GM18870 (cell line): ENCODE measurements at regions not wholly inside any gene's neighbourhood (a gene's known extent, or its start where the extent isn't known, plus 50 kb on each side); places are given as distances from the start of the nearest gene placed in this dataset.

ENCODE experiments used
- ATAC-seq: cut with Tn5 transposase; IDR thresholded peaks from one replicate; pipeline ENCODE4 v1.9.1; 2021; ENCODE audit warnings: moderate library complexity; ENCODE audit not compliant: unreplicated experiment

GRCh38 chr12:98329589-98329988 is 185.8 kb upstream of the TMPO start:
- no peak for ATAC-seq

GRCh38 chr12:98332642-98333041 is 182.7 kb upstream of the TMPO start:
- ATAC-seq, result peak; percentile 79

- ATAC-seq, result no peak
Measured at GRCh38 chr12:98334768-98335167, 180.6 kb upstream of the TMPO start.

- ATAC-seq, result no peak
Measured at GRCh38 chr12:98341026-98341425, 174.4 kb upstream of the TMPO start.

- ATAC-seq, result no peak
Measured at GRCh38 chr12:98341732-98342131, 173.7 kb upstream of the TMPO start.

- ATAC-seq, result no peak
Measured at GRCh38 chr12:98343002-98343567, 172.3 kb upstream of the TMPO start.

GRCh38 chr12:98344046-98344930 is 171.1 kb upstream of the TMPO start:
- no peak for ATAC-seq

GRCh38 chr12:98345308-98345876 is 170.0 kb upstream of the TMPO start:
- ATAC-seq, result no peak

- no peak for ATAC-seq
Measured at GRCh38 chr12:98351089-98351488, 164.3 kb upstream of the TMPO start.

GRCh38 chr12:98351784-98352183 is 163.6 kb upstream of the TMPO start:
- ATAC-seq, result no peak

GRCh38 chr12:98352218-98352811 is 163.1 kb upstream of the TMPO start:
- ATAC-seq, result peak; percentile 73

GRCh38 chr12:98352835-98353234 is 162.6 kb upstream of the TMPO start:
- ATAC-seq, result no peak

- ATAC-seq, result no peak
Measured at GRCh38 chr12:98354520-98355035, 160.8 kb upstream of the TMPO start.

GRCh38 chr12:98355322-98355721 is 160.1 kb upstream of the TMPO start:
- ATAC-seq, result no peak

GRCh38 chr12:98355933-98356332 is 159.5 kb upstream of the TMPO start:
- no peak for ATAC-seq

- no peak for ATAC-seq
Measured at GRCh38 chr12:98358144-98358543, 157.2 kb upstream of the TMPO start.

- no peak for ATAC-seq
Measured at GRCh38 chr12:98359856-98360255, 155.5 kb upstream of the TMPO start.

- ATAC-seq, result no peak
Measured at GRCh38 chr12:98360401-98360800, 155.0 kb upstream of the TMPO start.

- no peak for ATAC-seq
Measured at GRCh38 chr12:98369581-98369980, 145.8 kb upstream of the TMPO start.

GRCh38 chr12:98370976-98371375 is 144.4 kb upstream of the TMPO start:
- no peak for ATAC-seq

- no peak for ATAC-seq
Measured at GRCh38 chr12:98371419-98371818, 144.0 kb upstream of the TMPO start.
